PC-9 (cell line): ENCODE measurements at regions not wholly inside any gene's neighbourhood (a gene's known extent, or its start where the extent isn't known, plus 50 kb on each side); places are given as distances from the start of the nearest gene placed in this dataset.

ENCODE experiments used
- EZH2 ChIP-seq: fragments of 200-600 bp; sonication (generic); IDR thresholded peaks from 2 replicates; pipeline ENCODE4 v1.8.0; 2017; ENCODE audit warnings: antibody characterized with exemption, low read depth
- TF ChIP-seq, protein P1 (sequence below): fragments of 200-600 bp; sonication (generic); conservative IDR thresholded peaks from 2 replicates; pipeline ENCODE4 v1.6.1; 2017; ENCODE audit warnings: mixed run types, antibody characterized with exemption, mild to moderate bottlenecking, moderate library complexity

GRCh38 chr10:15432266-15432665 is 61.2 kb upstream of the FAM171A1 start:
- TF ChIP-seq, protein P1, sequence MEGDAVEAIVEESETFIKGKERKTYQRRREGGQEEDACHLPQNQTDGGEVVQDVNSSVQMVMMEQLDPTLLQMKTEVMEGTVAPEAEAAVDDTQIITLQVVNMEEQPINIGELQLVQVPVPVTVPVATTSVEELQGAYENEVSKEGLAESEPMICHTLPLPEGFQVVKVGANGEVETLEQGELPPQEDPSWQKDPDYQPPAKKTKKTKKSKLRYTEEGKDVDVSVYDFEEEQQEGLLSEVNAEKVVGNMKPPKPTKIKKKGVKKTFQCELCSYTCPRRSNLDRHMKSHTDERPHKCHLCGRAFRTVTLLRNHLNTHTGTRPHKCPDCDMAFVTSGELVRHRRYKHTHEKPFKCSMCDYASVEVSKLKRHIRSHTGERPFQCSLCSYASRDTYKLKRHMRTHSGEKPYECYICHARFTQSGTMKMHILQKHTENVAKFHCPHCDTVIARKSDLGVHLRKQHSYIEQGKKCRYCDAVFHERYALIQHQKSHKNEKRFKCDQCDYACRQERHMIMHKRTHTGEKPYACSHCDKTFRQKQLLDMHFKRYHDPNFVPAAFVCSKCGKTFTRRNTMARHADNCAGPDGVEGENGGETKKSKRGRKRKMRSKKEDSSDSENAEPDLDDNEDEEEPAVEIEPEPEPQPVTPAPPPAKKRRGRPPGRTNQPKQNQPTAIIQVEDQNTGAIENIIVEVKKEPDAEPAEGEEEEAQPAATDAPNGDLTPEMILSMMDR, result no peak
- TF ChIP-seq EZH2, result no peak
